GM12892 (cell line): ENCODE measurements at regions not wholly inside any gene's neighbourhood (a gene's known extent, or its start where the extent isn't known, plus 50 kb on each side); places are given as distances from the start of the nearest gene placed in this dataset.

Experiments used
- POLR2A ChIP-seq: IDR thresholded peaks from 2 replicates; pipeline ENCODE4 v1.6.1; 2011; ENCODE audit warnings: low read depth, low read length, control low read depth
- POLR2AphosphoS5 ChIP-seq: IDR thresholded peaks from 2 replicates; pipeline ENCODE4 v1.6.1; 2011; ENCODE audit warnings: low read depth, low read length, control low read depth

GRCh38 chr12:67026487-67027246 lies 242.5 kb upstream of the CAND1 start:
- TF ChIP-seq POLR2AphosphoS5 (no peak), POLR2A (no peak)
